ENCODE measurements at regions not wholly inside any gene's neighbourhood (a gene's known extent, or its start where the extent isn't known, plus 50 kb on each side); places are given as distances from the start of the nearest gene placed in this dataset.

DNA sequence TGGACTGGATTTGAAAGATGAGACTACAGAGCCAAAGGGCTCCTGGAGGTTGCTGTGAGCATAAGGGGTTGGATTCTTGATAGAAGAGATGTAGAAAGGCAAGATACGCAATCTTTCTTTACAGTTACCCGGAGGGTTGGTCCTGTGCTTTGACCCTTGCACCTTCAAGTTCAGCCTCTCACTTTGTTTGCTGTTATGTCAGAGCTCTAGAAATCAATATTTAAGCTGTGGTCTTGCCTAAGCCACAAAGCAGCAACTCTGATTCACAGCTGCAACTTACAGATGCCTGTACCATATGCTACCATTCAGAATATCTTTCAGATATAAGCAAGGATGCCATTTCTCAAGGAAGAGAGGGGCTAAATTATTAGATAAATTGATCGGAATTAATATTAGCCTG, 943.1 kb upstream of the LRRTM1 start:
- no peak for DNase-seq

DNA sequence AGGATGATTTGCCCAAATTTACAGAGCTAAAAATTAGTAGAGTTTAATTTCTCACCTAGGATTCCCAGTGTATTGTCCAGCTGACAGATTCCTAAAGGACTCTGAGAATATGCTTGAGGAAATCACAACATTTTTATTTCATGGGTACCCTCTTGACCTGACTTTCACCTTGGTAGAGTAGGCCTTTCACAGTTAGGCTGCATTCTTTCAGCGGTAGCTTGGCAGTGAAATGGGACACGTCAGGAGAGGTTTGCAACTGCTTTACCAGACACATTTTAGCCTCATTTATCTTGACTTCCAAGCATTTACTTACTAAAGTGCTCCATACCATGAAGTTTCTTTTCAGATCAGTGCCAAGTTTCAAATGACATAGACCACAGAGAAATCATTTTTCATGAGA, 937.9 kb upstream of the LRRTM1 start:
- DNase-seq: no peak

GRCh38 chr2:81238462-81238861, 933.9 kb upstream of the LRRTM1 start:
- no peak for DNase-seq

GRCh38 chr2:81235601-81236000, 931.0 kb upstream of the LRRTM1 start:
- no peak for DNase-seq

GRCh38 chr2:81234711-81235110, 930.2 kb upstream of the LRRTM1 start:
- no peak for DNase-seq

GRCh38 chr2:81225756-81226155, 921.2 kb upstream of the LRRTM1 start:
- no peak for DNase-seq

DNA sequence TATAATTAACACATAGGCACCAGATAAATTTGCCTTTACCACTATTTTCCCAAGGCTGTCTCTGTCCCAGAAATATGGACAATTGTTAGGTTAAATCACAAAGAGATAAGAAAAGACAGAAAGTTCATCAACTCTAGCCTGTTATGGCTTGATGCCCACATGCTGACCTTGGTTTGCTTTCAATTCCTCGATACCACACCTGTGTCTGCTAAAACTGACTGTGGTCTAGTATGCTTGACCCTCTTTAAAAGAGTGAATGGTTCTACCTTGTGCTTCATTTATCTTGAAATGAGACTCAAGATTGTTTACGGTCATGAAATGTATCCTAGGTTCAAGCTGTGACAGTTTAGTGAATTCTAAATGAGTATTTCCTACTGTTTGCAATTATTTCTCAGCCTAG, 909.0 kb upstream of the LRRTM1 start:
- no peak for DNase-seq

DNA sequence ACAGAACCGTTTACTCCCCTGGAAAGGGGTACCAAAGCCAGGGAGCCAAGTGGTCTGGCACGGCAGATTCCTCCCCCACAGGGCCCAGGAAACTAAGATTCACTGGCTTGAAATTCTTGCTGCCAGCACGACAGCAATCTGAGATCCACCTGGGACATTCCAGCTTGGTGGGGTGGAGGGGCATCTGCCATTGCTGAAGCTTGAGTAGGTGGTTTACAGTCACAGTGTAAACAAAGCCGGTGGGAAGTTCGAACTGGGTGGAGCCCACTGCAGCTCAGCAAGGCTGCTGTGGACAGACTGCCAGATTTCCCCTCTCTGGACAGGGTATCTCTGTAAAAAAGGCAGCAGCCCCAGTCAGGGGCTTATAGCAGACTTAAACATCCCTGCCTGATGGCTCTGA, 901.7 kb upstream of the LRRTM1 start:
- DNase-seq: no peak

DNA sequence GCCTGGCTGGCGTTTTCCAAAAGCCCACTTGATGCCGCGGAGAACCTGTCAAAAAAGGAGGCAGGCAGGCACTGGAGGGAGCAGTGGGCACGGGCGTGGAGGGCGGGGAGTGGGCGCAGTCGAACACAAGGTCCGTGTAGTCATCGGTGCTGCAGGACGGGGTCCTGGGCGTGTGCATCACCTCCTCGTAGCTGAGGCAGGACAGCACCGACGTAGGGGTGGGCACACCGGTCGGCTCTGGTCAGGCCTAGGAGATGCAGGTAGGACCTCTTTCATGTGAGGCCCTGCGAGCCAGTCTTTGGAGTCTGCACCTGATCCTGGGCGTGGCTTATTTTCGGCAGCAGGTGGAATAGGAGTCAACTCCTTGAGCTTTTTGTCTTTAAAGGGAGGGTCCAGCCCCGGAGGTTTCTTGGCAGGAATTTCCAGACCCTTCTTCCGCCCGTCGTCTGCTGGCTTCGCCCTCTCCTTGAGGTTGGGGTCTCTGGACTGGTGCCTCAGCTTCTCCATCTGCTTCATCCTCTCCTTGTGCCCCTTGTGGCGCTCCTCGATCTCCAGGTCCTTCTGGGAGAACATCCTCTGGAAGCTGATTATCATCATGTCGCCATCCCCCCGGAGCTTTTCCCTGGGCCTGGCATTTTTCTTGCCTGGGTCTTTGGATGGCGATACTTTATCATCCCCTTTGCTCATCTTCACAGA, 892.5 kb upstream of the LRRTM1 start:
- DNase-seq: no peak

GRCh38 chr2:81196383-81196851, 891.9 kb upstream of the LRRTM1 start:
- no peak for DNase-seq

GRCh38 chr2:81195774-81196382, 891.3 kb upstream of the LRRTM1 start:
- no peak for DNase-seq

DNA sequence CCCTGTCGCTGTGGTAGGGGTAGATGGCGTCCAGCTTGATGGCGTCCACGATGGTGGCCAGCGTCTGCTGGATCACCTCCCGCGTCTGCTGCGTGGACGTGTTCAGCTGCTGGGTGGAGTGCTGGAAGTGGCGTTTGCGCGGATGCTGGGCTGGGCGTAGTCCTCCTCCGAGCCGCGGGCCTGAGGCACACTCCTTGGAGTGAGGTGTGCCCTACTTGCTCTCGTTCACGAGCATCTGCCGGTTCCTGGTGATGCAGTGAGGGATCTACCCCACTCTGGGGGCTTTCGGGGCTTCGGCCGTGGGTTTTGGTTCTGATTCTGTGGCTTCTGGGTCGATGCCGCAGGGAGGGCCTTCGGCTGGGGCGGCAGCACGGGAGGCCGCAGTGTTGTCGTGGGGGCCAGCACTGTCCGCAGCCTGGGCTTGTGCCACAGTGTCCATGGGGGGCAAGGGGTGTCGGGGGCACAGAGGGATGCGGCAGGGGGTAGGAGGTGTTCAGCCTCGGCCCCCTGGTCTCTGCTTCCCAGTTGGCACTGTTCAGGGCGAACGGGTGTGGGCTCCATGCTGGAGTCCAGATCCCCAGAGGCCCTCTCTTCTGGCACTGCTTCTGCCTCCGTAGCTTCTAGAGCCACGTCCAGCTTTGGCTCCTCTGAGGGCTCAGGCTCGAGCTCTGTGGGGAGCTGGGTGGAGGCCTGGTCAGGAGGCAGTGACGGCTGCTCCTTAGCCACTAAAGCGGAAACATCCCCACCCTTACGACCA, 890.6 kb upstream of the LRRTM1 start:
- DNase-seq: no peak

DNA sequence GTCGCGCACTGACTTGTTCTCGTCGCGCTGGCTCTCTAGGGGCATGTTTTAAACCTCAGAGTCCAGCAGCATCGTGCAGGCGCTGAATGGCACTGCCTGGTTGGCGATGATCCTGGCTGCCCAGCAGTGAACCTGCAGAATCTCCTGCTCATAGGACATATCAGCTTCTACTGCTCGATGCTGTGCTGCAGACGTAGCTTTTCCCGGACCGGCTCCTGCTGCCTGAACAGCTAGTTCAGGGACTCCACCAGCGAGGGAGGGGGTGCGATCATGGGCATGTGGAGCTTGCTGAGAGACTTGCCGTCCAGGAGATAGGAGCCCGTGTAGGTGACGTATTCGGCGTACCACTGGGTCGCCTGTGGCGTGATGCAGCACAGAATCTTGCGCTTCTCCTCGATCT, 890.0 kb upstream of the LRRTM1 start:
- no peak for DNase-seq

GRCh38 chr2:81194176-81194575, 889.6 kb upstream of the LRRTM1 start:
- no peak for DNase-seq

GRCh38 chr2:81181845-81182244, 877.3 kb upstream of the LRRTM1 start:
- DNase-seq: no peak

DNA sequence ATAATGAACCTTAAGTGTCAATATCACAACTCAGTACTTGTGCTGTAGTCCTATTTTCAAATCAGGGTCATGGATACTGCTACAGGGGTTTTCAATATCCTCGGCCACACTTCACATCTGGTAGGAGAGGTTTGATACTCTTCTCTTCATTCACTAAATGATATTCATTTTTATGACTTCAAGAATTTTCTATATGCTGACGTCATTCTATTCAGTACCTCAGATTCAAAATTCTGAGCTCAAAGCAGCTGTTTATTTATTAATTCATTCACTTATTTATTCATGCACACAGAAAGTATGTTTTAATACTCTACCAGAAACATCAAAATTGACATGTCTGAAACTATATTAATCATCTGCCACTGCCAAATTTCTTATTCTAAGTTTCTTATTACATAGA, 866.9 kb upstream of the LRRTM1 start:
- no peak for DNase-seq

DNA sequence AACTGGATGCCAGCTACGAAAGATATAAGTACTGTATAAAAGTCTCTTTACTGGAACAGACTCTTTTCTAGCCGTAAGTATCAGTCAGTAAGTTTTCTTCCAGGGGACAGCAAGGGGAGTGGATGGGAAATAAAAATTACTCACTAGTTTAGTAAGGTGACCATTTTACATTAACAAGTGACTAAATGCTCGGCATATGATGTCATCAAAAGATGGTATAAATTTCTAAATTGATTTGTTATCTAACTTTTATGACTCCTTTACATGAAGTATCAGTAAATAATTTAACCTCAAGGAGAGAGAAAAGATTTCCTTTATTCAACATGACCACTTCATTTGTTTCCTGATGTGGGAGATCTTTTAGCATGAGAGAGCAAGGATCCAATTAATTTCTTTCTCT, 859.0 kb upstream of the LRRTM1 start:
- DNase-seq: no peak

GRCh38 chr2:81158505-81158904, 854.0 kb upstream of the LRRTM1 start:
- no peak for DNase-seq

DNA sequence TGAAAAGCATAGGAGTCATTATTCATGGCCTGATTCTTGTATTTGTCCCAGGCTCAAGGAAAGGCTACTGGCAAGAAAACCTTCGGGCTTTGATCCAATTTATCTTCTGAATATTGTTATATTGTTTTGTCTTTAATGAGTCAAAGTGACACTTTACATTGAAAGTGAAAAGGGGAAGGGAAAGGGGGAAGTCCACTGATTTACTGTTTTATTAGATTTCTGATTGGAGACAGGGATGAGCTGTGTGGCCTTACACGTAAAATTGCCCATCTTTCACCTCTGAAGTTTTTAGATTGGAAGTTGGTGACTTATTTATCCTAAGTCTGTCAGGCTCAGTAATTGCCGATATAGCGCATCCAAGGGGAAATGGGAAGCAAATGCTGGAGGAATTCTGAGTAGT, 843.8 kb upstream of the LRRTM1 start:
- DNase-seq: no peak

DNA sequence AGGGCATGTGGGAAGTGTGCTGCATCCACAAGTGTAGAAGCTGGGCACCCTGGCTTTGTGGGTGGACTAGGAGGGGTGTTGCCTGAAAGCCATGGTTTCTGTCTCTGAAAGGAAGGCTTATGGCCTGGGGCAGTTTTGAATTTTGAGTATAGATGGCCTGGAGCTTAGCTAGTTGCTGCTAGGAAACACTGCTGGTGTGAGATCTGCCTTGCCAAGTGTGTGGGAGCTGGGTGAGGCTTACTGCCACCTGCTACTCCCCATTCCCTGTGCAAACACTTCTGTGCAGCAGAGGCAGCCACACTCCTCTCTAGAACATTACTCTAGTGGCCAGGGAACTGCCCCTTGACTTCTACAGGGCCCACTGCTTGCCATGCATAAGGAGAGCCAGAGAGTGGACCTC, 831.7 kb upstream of the LRRTM1 start:
- no peak for DNase-seq

- DNase-seq: no peak
Measured at GRCh38 chr2:81097361-81097760, 792.8 kb upstream of the LRRTM1 start.

- no peak for DNase-seq
Measured at GRCh38 chr2:81093031-81093430, 788.5 kb upstream of the LRRTM1 start.

DNA sequence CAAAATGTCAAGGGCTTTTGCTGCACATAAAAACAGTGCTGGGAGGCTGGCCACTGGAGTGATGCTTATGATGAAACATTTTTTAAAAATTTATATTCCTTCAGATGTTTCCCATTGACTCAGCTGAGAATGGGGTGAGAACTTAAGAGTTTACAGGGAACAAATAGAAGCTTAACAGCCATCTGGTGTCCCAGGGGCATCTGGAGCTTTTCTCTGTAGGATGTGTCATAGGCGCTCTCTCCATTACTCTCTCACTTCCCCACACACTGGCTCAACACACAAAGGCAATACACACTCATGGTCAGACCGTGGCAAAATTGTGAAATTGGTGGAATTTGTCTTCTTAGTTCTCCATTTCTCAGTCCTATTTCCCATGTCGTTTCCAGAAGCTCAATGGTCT, 783.1 kb upstream of the LRRTM1 start:
- no peak for DNase-seq

GRCh38 chr2:81084101-81084500, 779.5 kb upstream of the LRRTM1 start:
- no peak for DNase-seq

Data from T-helper 2 cell (primary cell).